ENCODE measurements at regions not wholly inside any gene's neighbourhood (a gene's known extent, or its start where the extent isn't known, plus 50 kb on each side); places are given as distances from the start of the nearest gene placed in this dataset.
A peak's percentile ranks its signal among the peaks of the same experiment; 100 is the strongest.

GRCh38 chr11:87722756-87723565, 452.3 kb downstream of the RAB38 start:
- TF ChIP-seq, protein P1, sequence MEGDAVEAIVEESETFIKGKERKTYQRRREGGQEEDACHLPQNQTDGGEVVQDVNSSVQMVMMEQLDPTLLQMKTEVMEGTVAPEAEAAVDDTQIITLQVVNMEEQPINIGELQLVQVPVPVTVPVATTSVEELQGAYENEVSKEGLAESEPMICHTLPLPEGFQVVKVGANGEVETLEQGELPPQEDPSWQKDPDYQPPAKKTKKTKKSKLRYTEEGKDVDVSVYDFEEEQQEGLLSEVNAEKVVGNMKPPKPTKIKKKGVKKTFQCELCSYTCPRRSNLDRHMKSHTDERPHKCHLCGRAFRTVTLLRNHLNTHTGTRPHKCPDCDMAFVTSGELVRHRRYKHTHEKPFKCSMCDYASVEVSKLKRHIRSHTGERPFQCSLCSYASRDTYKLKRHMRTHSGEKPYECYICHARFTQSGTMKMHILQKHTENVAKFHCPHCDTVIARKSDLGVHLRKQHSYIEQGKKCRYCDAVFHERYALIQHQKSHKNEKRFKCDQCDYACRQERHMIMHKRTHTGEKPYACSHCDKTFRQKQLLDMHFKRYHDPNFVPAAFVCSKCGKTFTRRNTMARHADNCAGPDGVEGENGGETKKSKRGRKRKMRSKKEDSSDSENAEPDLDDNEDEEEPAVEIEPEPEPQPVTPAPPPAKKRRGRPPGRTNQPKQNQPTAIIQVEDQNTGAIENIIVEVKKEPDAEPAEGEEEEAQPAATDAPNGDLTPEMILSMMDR (IDR thresholded peaks at IDR 0.05), result peak in 6 of 7 experiments; percentile 21 to 49 (median 33)
- TF ChIP-seq POLR2A (IDR thresholded peaks at IDR 0.05), result no peak
